Tibial nerve (tissue), 4 donors: ENCODE measurements at regions not wholly inside any gene's neighbourhood (a gene's known extent, or its start where the extent isn't known, plus 50 kb on each side); places are given as distances from the start of the nearest gene placed in this dataset.

Experiments
- CTCF ChIP-seq, 5 experiments: fragments of 200-600 bp in 3 of 5; fragments of 450-650 bp in 2 of 5; sonication (generic) in 3 of 5; IDR thresholded peaks; one replicate each; pipeline ENCODE4 v1.5.1; 2016 to 2019; ENCODE audit warnings: antibody characterized with exemption in 5 of 5, mild to moderate bottlenecking in 3 of 5, moderate library complexity in 2 of 5
- EP300 ChIP-seq, 2 donors: sonication (generic); formaldehyde crosslinking; IDR thresholded peaks; one replicate each; pipeline ENCODE4 v1.6.1; 2017; ENCODE audit warnings: antibody characterized with exemption in 2 of 2, mild to moderate bottlenecking in 1 of 2
- POLR2A ChIP-seq, 2 donors: fragments of 450-650 bp; IDR thresholded peaks; one replicate each; pipeline ENCODE4 v1.6.1; 2017; ENCODE audit warnings: antibody characterized with exemption in 2 of 2, mild to moderate bottlenecking in 2 of 2, moderate library complexity in 2 of 2

- TF ChIP-seq CTCF (IDR thresholded peaks at IDR 0.05), result no peak
- TF ChIP-seq EP300 (IDR thresholded peaks at IDR 0.05), result no peak
- TF ChIP-seq POLR2A (IDR thresholded peaks at IDR 0.05), result no peak
Measured at GRCh38 chr12:13478650-13479181, 282.2 kb downstream of the EMP1 start.
